Thyroid gland (tissue), 4 donors: ENCODE measurements at regions not wholly inside any gene's neighbourhood (a gene's known extent, or its start where the extent isn't known, plus 50 kb on each side); places are given as distances from the start of the nearest gene placed in this dataset.

Experiments
- CTCF ChIP-seq, 6 experiments: fragments of 200-600 bp in 3 of 6; fragments of 450-650 bp in 3 of 6; sonication (generic) in 3 of 6; IDR thresholded peaks; one replicate each; pipeline ENCODE4 v1.5.1; 2016 to 2019; ENCODE audit warnings: antibody characterized with exemption in 6 of 6, mild to moderate bottlenecking in 2 of 6, inconsistent platforms in 1 of 6, moderate library complexity in 1 of 6
- POLR2A ChIP-seq, 2 donors: fragments of 450-650 bp; IDR thresholded peaks; one replicate each; pipeline ENCODE4 v1.6.1; 2017; ENCODE audit warnings: antibody characterized with exemption in 2 of 2, mild to moderate bottlenecking in 2 of 2, moderate library complexity in 1 of 2

- TF ChIP-seq POLR2A (IDR thresholded peaks at IDR 0.05) (no peak), CTCF (IDR thresholded peaks at IDR 0.05) (no peak)
These were observed 136.8 kb upstream of the LPCAT1 start for GRCh38 chr5:1660511-1660910.
